Panc1 (cell line): ENCODE measurements at regions not wholly inside any gene's neighbourhood (a gene's known extent, or its start where the extent isn't known, plus 50 kb on each side); places are given as distances from the start of the nearest gene placed in this dataset.

Experiments used
- ATAC-seq: fragments of 200-7000 bp; cut with Tn5 transposase; 2 replicates; pipeline ENCODE4 v1.9.1; 2020; ENCODE audit warnings: mild to moderate bottlenecking, moderate library complexity
- BruUV-seq: library from RNA; stranded (reverse); fragments of 400-500 nt; replicated peaks from 2 replicates; lab custom pipeline; 2021; lab: Mats Ljungman, UMichigan
- CTCF ChIA-PET: fragments of 300-600 bp; sonication (Branson Sonifier 250); formaldehyde crosslinking; loops from one replicate; lab custom pipeline; 2022; ENCODE audit warnings: antibody characterized with exemption; lab: Charles Lee
- POLR2A ChIA-PET: fragments of 300-600 bp; sonication (Branson Sonifier 250); formaldehyde crosslinking; loops from one replicate; lab custom pipeline; 2022; ENCODE audit warnings: antibody characterized with exemption; lab: Charles Lee
- DNase-seq: peaks from one replicate; pipeline ENCODE4 v3.0.0-alpha.2; 2010; ENCODE audit warnings: low read depth, low spot score
- H3K27ac ChIP-seq: 2 replicates; pipeline ENCODE4 v1.5.1; 2011; ENCODE audit warnings: mild to moderate bottlenecking, low read length, inconsistent platforms
- H3K27me3 ChIP-seq: fragments of 200-500 bp; sonication (Bioruptor generic); 2 replicates; pipeline ENCODE4 v1.6.0; 2014; ENCODE audit warnings: low read length, inconsistent platforms; ENCODE audit not compliant: control insufficient read depth, insufficient read depth
- H3K36me3 ChIP-seq: fragments of 200-500 bp; sonication (Bioruptor generic); 2 replicates; pipeline ENCODE4 v1.5.1; 2014; ENCODE audit warnings: inconsistent platforms, mild to moderate bottlenecking, low read length, moderate library complexity; ENCODE audit not compliant: control insufficient read depth, insufficient read depth
- H3K4me1 ChIP-seq: 2 replicates; pipeline ENCODE4 v1.5.1; 2011; ENCODE audit warnings: inconsistent platforms, mild to moderate bottlenecking, low read length, moderate library complexity; ENCODE audit not compliant: control insufficient read depth, insufficient read depth
- H3K4me3 ChIP-seq, 2 experiments: 2 replicates each; pipeline ENCODE4 v1.5.1; 2011 to 2012; ENCODE audit warnings: low read depth in 2 of 2, low read length in 2 of 2, mild to moderate bottlenecking in 2 of 2, inconsistent platforms in 1 of 2, moderate library complexity in 1 of 2
- H3K9me3 ChIP-seq: fragments of 200-500 bp; sonication (Bioruptor generic); 2 replicates; pipeline ENCODE4 v1.5.1; 2014; ENCODE audit warnings: low read depth, mild to moderate bottlenecking, inconsistent platforms, low read length, moderate library complexity; ENCODE audit not compliant: control insufficient read depth, insufficient read depth
- POLR2AphosphoS5 ChIP-seq: IDR thresholded peaks from 2 replicates; pipeline ENCODE4 v1.6.1; 2012; ENCODE audit warnings: mild to moderate bottlenecking, low read depth, low read length, moderate library complexity
- REST ChIP-seq, 2 experiments: IDR thresholded peaks; 2 replicates each; pipeline ENCODE4 v1.6.1; 2011 to 2012; ENCODE audit warnings: low read depth in 2 of 2, control low read depth in 1 of 2, low read length in 1 of 2, mild to moderate bottlenecking in 1 of 2, moderate library complexity in 1 of 2; ENCODE audit not compliant: insufficient read depth in 1 of 2
- SIN3A ChIP-seq: IDR thresholded peaks from 2 replicates; pipeline ENCODE4 v1.6.1; 2012; ENCODE audit warnings: low read depth, mild to moderate bottlenecking, low read length, moderate library complexity, borderline replicate concordance; ENCODE audit not compliant: insufficient read depth
- TCF7L2 ChIP-seq: IDR thresholded peaks from 2 replicates; pipeline ENCODE4 v1.6.1; 2011; ENCODE audit warnings: mild to moderate bottlenecking, low read depth, low read length, inconsistent platforms
- in situ Hi-C: cut with HindIII; loops from 2 replicates; pipeline ENCODE4 v1.10.0; 2016; ENCODE audit warnings: low sequenced_read_pairs, low pct_unique_long_range_greater_than_20kb
- intact Hi-C: fragments of 100-400 bp; cut with micrococcal nuclease; formaldehyde crosslinking; loops from one replicate; pipeline ENCODE4 v1.10.0; 2022; ENCODE audit not compliant: unreplicated experiment
- TF ChIP-seq, protein P1 (sequence below): fragments of 450-650 bp; IDR thresholded peaks from 2 replicates; pipeline ENCODE4 v1.5.1; 2017; ENCODE audit warnings: mild to moderate bottlenecking

- no TSS peak for BruUV-seq
- DNase-seq (no peak), ATAC-seq (no peak)
- CTCF ChIA-PET, result no interaction called here
- Histone ChIP-seq H3K4me1 (no peaks in the 10 kb centered on the region), H3K27ac (no peak overlapping the region), H3K36me3 (no peaks in the 10 kb centered on the region), H3K27me3 (no peaks in the 10 kb centered on the region), H3K9me3 (no peaks in the 10 kb centered on the region), H3K4me3 (no peak overlapping the region)
- POLR2A ChIA-PET, result no interaction called here
- intact Hi-C loops, result no loop called here
- no peak for TF ChIP-seq REST (IDR thresholded peaks at IDR 0.05; ENCODE audit: insufficient read depth in 1 of 2, low read depth in 2 of 2, low read length in 1 of 2)
- no peak for TF ChIP-seq TCF7L2
- TF ChIP-seq POLR2AphosphoS5, result no peak
- no peak for TF ChIP-seq SIN3A
- TF ChIP-seq, protein P1, sequence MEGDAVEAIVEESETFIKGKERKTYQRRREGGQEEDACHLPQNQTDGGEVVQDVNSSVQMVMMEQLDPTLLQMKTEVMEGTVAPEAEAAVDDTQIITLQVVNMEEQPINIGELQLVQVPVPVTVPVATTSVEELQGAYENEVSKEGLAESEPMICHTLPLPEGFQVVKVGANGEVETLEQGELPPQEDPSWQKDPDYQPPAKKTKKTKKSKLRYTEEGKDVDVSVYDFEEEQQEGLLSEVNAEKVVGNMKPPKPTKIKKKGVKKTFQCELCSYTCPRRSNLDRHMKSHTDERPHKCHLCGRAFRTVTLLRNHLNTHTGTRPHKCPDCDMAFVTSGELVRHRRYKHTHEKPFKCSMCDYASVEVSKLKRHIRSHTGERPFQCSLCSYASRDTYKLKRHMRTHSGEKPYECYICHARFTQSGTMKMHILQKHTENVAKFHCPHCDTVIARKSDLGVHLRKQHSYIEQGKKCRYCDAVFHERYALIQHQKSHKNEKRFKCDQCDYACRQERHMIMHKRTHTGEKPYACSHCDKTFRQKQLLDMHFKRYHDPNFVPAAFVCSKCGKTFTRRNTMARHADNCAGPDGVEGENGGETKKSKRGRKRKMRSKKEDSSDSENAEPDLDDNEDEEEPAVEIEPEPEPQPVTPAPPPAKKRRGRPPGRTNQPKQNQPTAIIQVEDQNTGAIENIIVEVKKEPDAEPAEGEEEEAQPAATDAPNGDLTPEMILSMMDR, result no peak
- in situ Hi-C loops, result no loop called here
Measured at GRCh38 chr4:59966758-59967157, 1233.4 kb upstream of the ADGRL3 start.

DNA sequence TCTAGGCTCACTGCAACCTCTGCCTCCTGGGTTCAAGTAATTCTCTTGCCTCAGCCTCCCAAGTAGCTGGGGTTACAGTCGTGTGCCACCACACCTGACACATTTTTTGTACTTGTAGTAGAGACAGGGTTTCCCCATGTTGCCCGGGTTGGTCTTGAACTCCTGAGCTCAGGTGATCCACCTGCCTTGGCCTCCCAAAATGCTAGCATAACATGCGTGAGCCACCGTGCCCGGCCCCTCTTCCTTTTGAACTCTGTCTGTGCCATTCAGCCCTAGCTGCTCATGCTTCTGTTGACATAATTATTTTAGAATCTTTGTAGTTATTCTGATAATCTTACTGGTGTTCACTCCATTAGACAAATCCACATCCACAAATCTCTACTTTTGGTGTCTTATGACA is 1231.3 kb upstream of the ADGRL3 start:
- no peaks in the 10 kb centered on the region for H3K36me3 ChIP-seq
- ATAC-seq (no peak), DNase-seq (no peak)
- no peaks in the 10 kb centered on the region for H3K9me3 ChIP-seq
- intact Hi-C loops, result no loop called here
- H3K27ac ChIP-seq, result no peak overlapping the region
- in situ Hi-C loops, result no loop called here
- BruUV-seq, result no TSS peak
- POLR2A ChIA-PET, result no interaction called here
- no peaks in the 10 kb centered on the region for H3K4me1 ChIP-seq
- CTCF ChIA-PET, result no interaction called here
- TF ChIP-seq REST (IDR thresholded peaks at IDR 0.05; ENCODE audit: insufficient read depth in 1 of 2, low read depth in 2 of 2, low read length in 1 of 2) (no peak), SIN3A (no peak), POLR2AphosphoS5 (no peak), TCF7L2 (no peak)
- TF ChIP-seq, protein P1, result no peak
- no peaks in the 10 kb centered on the region for H3K27me3 ChIP-seq
- H3K4me3 ChIP-seq, result no peak overlapping the region
